ENCODE measurements at regions not wholly inside any gene's neighbourhood (a gene's known extent, or its start where the extent isn't known, plus 50 kb on each side); places are given as distances from the start of the nearest gene placed in this dataset.

- no peak overlapping the region for H3K4me3 ChIP-seq (ENCODE audit: low read depth, low read length, poor library complexity, severe bottlenecking)
- no TSS peak for BruUV-seq (replicated peaks)
- H3K9me2 ChIP-seq (ENCODE audit: insufficient read depth, low read length), result no peaks in the 10 kb centered on the region
- intact Hi-C loops (cut with micrococcal nuclease; ENCODE audit: unreplicated experiment), result no loop called here
- no peak for TF ChIP-seq CTCF (conservative IDR thresholded peaks at IDR 0.05; ENCODE audit: low read length)
- TF ChIP-seq EZH2phosphoT487 (IDR thresholded peaks at IDR 0.05; ENCODE audit: borderline replicate concordance, low read depth, low read length), result no peak
- DNase-seq (ENCODE audit: low spot score), result no peak
- H3K27ac ChIP-seq (ENCODE audit: low read depth, low read length, poor library complexity, severe bottlenecking), result no peak overlapping the region
- H3K9me3 ChIP-seq (ENCODE audit: low read length), result no peaks in the 10 kb centered on the region
- no peak overlapping the region for H2AFZ ChIP-seq (ENCODE audit: low read length)
- H4K20me1 ChIP-seq (ENCODE audit: insufficient read depth, low read length), result no peaks in the 10 kb centered on the region
- no peaks in the 10 kb centered on the region for H3K36me3 ChIP-seq (ENCODE audit: insufficient read depth, low read length)
- CTCF ChIA-PET (ENCODE audit: unreplicated experiment), result no interaction called here
- POLR2A ChIA-PET, result interaction anchor here (1.0 kb wide), 1 partner anchor 41 kb away, joined by 3 read pairs; no protein-coding TSS in a partner anchor
- no peaks in the 10 kb centered on the region for H3K4me1 ChIP-seq (ENCODE audit: insufficient read depth, low read length, poor library complexity, severe bottlenecking)
- no peak overlapping the region for H3K4me2 ChIP-seq (ENCODE audit: low read length)
- H3K79me2 ChIP-seq (ENCODE audit: insufficient read depth, low read depth, low read length), result no peaks in the 10 kb centered on the region
These were observed 860.2 kb upstream of the AMELY start for GRCh38 chrY:7771771-7772170.

DNA sequence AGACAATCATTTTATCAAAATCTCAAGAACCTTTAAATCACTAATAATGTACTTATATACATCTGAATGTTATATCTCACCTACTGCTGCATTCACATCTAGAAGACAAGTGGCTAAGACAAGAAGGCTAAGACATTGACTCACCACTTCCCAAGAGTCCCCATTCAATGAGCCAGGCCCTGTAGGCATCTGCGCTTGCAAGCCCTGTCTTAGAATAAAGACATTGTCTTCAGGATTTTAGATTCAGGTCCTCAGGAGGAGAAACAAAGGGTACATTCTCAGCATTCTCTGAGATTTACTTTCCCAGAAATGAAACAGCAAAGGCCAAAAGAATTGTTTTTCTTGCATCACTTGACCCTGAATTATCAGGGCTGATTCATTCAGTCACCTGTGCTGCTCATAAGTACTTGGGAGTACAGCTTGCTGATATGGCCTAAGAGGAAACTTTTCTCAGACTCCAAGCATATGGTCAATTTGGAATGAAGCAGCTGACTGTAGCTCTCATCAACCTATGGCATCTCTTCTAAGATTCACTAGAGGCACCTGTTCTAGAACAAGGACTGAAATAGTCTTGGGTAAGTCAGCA, 858.3 kb upstream of the AMELY start:
- no peak for DNase-seq (ENCODE audit: low spot score)
- Histone ChIP-seq H2AFZ (ENCODE audit: low read length) (no peak overlapping the region), H3K9me3 (ENCODE audit: low read length) (no peaks in the 10 kb centered on the region), H3K79me2 (ENCODE audit: insufficient read depth, low read depth, low read length) (no peaks in the 10 kb centered on the region), H4K20me1 (ENCODE audit: insufficient read depth, low read length) (no peaks in the 10 kb centered on the region), H3K9me2 (ENCODE audit: insufficient read depth, low read length) (no peaks in the 10 kb centered on the region), H3K4me1 (ENCODE audit: insufficient read depth, low read length, poor library complexity, severe bottlenecking) (no peaks in the 10 kb centered on the region), H3K36me3 (ENCODE audit: insufficient read depth, low read length) (no peaks in the 10 kb centered on the region), H3K4me3 (ENCODE audit: low read depth, low read length, poor library complexity, severe bottlenecking) (no peak overlapping the region), H3K4me2 (ENCODE audit: low read length) (no peak overlapping the region), H3K27ac (ENCODE audit: low read depth, low read length, poor library complexity, severe bottlenecking) (no peak overlapping the region)
- ChIA-PET POLR2A (no interaction called here), CTCF (ENCODE audit: unreplicated experiment) (no interaction called here)
- TF ChIP-seq CTCF (conservative IDR thresholded peaks at IDR 0.05; ENCODE audit: low read length), result no peak
- TF ChIP-seq EZH2phosphoT487 (IDR thresholded peaks at IDR 0.05; ENCODE audit: borderline replicate concordance, low read depth, low read length), result no peak
- intact Hi-C loops (cut with micrococcal nuclease; ENCODE audit: unreplicated experiment), result no loop called here
- no TSS peak for BruUV-seq (replicated peaks)

GRCh38 chrY:7768901-7769300, 857.3 kb upstream of the AMELY start:
- BruUV-seq (replicated peaks), result no TSS peak
- TF ChIP-seq CTCF (conservative IDR thresholded peaks at IDR 0.05; ENCODE audit: low read length), result no peak
- no peak for TF ChIP-seq EZH2phosphoT487 (IDR thresholded peaks at IDR 0.05; ENCODE audit: borderline replicate concordance, low read depth, low read length)
- ChIA-PET CTCF (ENCODE audit: unreplicated experiment) (no interaction called here), POLR2A (no interaction called here)
- no peaks in the 10 kb centered on the region for H3K79me2 ChIP-seq (ENCODE audit: insufficient read depth, low read depth, low read length)
- no peak overlapping the region for H2AFZ ChIP-seq (ENCODE audit: low read length)
- no peaks in the 10 kb centered on the region for H3K9me3 ChIP-seq (ENCODE audit: low read length)
- no peak overlapping the region for H3K4me3 ChIP-seq (ENCODE audit: low read depth, low read length, poor library complexity, severe bottlenecking)
- intact Hi-C loops (cut with micrococcal nuclease; ENCODE audit: unreplicated experiment), result no loop called here
- H4K20me1 ChIP-seq (ENCODE audit: insufficient read depth, low read length), result no peaks in the 10 kb centered on the region
- no peak for DNase-seq (ENCODE audit: low spot score)
- H3K9me2 ChIP-seq (ENCODE audit: insufficient read depth, low read length), result no peaks in the 10 kb centered on the region
- no peak overlapping the region for H3K4me2 ChIP-seq (ENCODE audit: low read length)
- H3K27ac ChIP-seq (ENCODE audit: low read depth, low read length, poor library complexity, severe bottlenecking), result no peak overlapping the region
- no peaks in the 10 kb centered on the region for H3K36me3 ChIP-seq (ENCODE audit: insufficient read depth, low read length)
- H3K4me1 ChIP-seq (ENCODE audit: insufficient read depth, low read length, poor library complexity, severe bottlenecking), result no peaks in the 10 kb centered on the region

Data from OCI-LY7 (cell line).